ENCODE measurements at regions not wholly inside any gene's neighbourhood (a gene's known extent, or its start where the extent isn't known, plus 50 kb on each side); places are given as distances from the start of the nearest gene placed in this dataset.

DNA sequence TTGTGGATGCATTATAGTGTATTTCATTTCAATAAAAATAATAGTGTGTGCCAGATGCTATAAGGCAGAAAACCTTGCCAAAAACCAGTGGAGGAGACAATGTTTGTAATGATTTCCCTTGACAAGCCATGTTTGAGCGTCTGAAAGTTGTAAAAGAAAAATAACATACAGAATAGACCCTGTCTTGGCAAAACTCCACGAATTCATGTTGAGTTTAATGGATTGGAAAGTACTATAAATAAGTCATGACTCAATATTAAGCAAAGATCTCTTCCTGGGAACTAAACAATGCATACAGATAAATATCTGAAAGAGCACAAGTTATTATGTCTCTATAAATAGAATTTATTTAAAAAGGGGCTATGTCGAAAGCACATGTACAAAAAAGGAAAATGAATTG lies 543.5 kb downstream of the GABRG1 start (continued):
- TF ChIP-seq TSHZ2 (CRISPR knock-in tag; IDR thresholded peaks at IDR 0.05) = no peak
- no peak for TF ChIP-seq OSR1 (CRISPR knock-in tag; IDR thresholded peaks at IDR 0.05)
- TF ChIP-seq ZFP3 (CRISPR knock-in tag; IDR thresholded peaks at IDR 0.05) = no peak
- TF ChIP-seq, protein P1, sequence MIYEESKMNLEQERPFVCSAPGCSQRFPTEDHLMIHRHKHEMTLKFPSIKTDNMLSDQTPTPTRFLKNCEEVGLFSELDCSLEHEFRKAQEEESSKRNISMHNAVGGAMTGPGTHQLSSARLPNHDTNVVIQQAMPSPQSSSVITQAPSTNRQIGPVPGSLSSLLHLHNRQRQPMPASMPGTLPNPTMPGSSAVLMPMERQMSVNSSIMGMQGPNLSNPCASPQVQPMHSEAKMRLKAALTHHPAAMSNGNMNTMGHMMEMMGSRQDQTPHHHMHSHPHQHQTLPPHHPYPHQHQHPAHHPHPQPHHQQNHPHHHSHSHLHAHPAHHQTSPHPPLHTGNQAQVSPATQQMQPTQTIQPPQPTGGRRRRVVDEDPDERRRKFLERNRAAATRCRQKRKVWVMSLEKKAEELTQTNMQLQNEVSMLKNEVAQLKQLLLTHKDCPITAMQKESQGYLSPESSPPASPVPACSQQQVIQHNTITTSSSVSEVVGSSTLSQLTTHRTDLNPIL (CRISPR knock-in tag; IDR thresholded peaks at IDR 0.05; ENCODE audit: low read depth) = no peak
- TF ChIP-seq, protein P2, sequence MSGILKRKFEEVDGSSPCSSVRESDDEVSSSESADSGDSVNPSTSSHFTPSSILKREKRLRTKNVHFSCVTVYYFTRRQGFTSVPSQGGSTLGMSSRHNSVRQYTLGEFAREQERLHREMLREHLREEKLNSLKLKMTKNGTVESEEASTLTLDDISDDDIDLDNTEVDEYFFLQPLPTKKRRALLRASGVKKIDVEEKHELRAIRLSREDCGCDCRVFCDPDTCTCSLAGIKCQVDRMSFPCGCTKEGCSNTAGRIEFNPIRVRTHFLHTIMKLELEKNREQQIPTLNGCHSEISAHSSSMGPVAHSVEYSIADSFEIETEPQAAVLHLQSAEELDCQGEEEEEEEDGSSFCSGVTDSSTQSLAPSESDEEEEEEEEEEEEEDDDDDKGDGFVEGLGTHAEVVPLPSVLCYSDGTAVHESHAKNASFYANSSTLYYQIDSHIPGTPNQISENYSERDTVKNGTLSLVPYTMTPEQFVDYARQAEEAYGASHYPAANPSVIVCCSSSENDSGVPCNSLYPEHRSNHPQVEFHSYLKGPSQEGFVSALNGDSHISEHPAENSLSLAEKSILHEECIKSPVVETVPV (CRISPR knock-in tag; IDR thresholded peaks at IDR 0.05) = no peak
- TF ChIP-seq ARNTL (CRISPR knock-in tag; IDR thresholded peaks at IDR 0.05; ENCODE audit: borderline replicate concordance, low read depth) = no peak

GRCh38 chr4:45578874-45579273 lies 545.0 kb downstream of the GABRG1 start:
- ATAC-seq = no peak
- no peak for TF ChIP-seq POU6F1 (CRISPR knock-in tag; IDR thresholded peaks at IDR 0.05; ENCODE audit: borderline replicate concordance, low read depth)
- TF ChIP-seq ZFP3 (CRISPR knock-in tag; IDR thresholded peaks at IDR 0.05) = no peak
- TF ChIP-seq ZNF565 (CRISPR knock-in tag; conservative IDR thresholded peaks at IDR 0.05; ENCODE audit: low read depth) = no peak
- no peak for TF ChIP-seq ARNTL (CRISPR knock-in tag; IDR thresholded peaks at IDR 0.05; ENCODE audit: borderline replicate concordance, low read depth)
- TF ChIP-seq ZNF70 (CRISPR knock-in tag; IDR thresholded peaks at IDR 0.05) = no peak
- no peak for TF ChIP-seq ZFP30 (CRISPR knock-in tag; IDR thresholded peaks at IDR 0.05)
- no peak for TF ChIP-seq ZC3H10 (CRISPR knock-in tag; IDR thresholded peaks at IDR 0.05)

- no peak for ATAC-seq
- TF ChIP-seq ZFP30 (CRISPR knock-in tag; IDR thresholded peaks at IDR 0.05) = no peak
- TF ChIP-seq ZNF8 (CRISPR knock-in tag; IDR thresholded peaks at IDR 0.05) = no peak
- no peak for TF ChIP-seq CSDC2 (CRISPR knock-in tag; IDR thresholded peaks at IDR 0.05)
- no peak for TF ChIP-seq TOX (CRISPR knock-in tag; IDR thresholded peaks at IDR 0.05; ENCODE audit: borderline replicate concordance)
- TF ChIP-seq ZC3H10 (CRISPR knock-in tag; IDR thresholded peaks at IDR 0.05) = no peak
- no peak for TF ChIP-seq BACH2 (CRISPR knock-in tag; IDR thresholded peaks at IDR 0.05; ENCODE audit: borderline replicate concordance)
- TF ChIP-seq ZFP3 (CRISPR knock-in tag; IDR thresholded peaks at IDR 0.05) = no peak
- TF ChIP-seq ZNF70 (CRISPR knock-in tag; IDR thresholded peaks at IDR 0.05) = no peak
- no peak for TF ChIP-seq ISL1 (CRISPR knock-in tag; IDR thresholded peaks at IDR 0.05)
- no peak for TF ChIP-seq TCF4 (CRISPR knock-in tag; IDR thresholded peaks at IDR 0.05; ENCODE audit: borderline replicate concordance)
Observed at GRCh38 chr4:45576275-45576674, 547.6 kb downstream of the GABRG1 start.

DNA sequence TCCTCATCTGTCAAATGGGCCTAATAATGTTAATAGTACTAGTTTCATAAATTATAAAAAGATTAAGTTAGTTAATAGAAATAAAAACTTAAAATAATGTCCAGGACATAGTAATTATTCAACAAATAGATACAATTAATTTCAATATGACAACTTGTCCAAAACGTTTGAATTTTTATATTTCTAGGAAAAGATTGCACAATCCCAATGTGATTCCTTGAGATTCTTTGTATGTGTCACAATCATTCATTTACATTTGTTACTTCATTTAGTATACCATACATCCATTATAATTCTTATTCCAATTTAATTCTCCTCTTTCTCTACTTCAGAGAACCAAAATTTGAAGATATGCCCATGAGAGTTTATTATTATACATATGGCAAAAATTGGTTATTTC lies 554.2 kb downstream of the GABRG1 start:
- TF ChIP-seq ESRRG (CRISPR knock-in tag; IDR thresholded peaks at IDR 0.05) (no peak), GLIS3 (CRISPR knock-in tag; IDR thresholded peaks at IDR 0.05) (no peak), ZNF8 (CRISPR knock-in tag; IDR thresholded peaks at IDR 0.05) (no peak), TSHZ2 (CRISPR knock-in tag; IDR thresholded peaks at IDR 0.05) (no peak), ZFP3 (CRISPR knock-in tag; IDR thresholded peaks at IDR 0.05) (no peak), ZC3H10 (CRISPR knock-in tag; IDR thresholded peaks at IDR 0.05) (no peak), POU6F1 (CRISPR knock-in tag; IDR thresholded peaks at IDR 0.05; ENCODE audit: borderline replicate concordance, low read depth) (no peak), CSDC2 (CRISPR knock-in tag; IDR thresholded peaks at IDR 0.05) (no peak), ZNF565 (CRISPR knock-in tag; conservative IDR thresholded peaks at IDR 0.05; ENCODE audit: low read depth) (no peak)
- TF ChIP-seq, protein P3, sequence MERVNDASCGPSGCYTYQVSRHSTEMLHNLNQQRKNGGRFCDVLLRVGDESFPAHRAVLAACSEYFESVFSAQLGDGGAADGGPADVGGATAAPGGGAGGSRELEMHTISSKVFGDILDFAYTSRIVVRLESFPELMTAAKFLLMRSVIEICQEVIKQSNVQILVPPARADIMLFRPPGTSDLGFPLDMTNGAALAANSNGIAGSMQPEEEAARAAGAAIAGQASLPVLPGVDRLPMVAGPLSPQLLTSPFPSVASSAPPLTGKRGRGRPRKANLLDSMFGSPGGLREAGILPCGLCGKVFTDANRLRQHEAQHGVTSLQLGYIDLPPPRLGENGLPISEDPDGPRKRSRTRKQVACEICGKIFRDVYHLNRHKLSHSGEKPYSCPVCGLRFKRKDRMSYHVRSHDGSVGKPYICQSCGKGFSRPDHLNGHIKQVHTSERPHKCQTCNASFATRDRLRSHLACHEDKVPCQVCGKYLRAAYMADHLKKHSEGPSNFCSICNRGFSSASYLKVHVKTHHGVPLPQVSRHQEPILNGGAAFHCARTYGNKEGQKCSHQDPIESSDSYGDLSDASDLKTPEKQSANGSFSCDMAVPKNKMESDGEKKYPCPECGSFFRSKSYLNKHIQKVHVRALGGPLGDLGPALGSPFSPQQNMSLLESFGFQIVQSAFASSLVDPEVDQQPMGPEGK (CRISPR knock-in tag; IDR thresholded peaks at IDR 0.05; ENCODE audit: borderline replicate concordance) = no peak
- TF ChIP-seq, protein P2 (CRISPR knock-in tag; IDR thresholded peaks at IDR 0.05) = no peak
- no peak for ATAC-seq

All from SK-N-SH treated with all-trans-retinoic acid at 6 μM for 48 hours (cell line).